Mesothelial cell of epicardium (in vitro differentiated cells): ENCODE measurements at regions not wholly inside any gene's neighbourhood (a gene's known extent, or its start where the extent isn't known, plus 50 kb on each side); places are given as distances from the start of the nearest gene placed in this dataset.

ENCODE experiments used
- DNase-seq, 2 experiments: peaks; one replicate each; pipeline ENCODE4 v3.0.0; 2021; ENCODE audit warnings: low spot score in 2 of 2; ENCODE audit not compliant: unreplicated experiment in 2 of 2
- H3K27ac Mint-ChIP-seq: 2 replicates; pipeline ENCODE4 v1.8.0; 2021; ENCODE audit warnings: mixed read lengths
- H3K27me3 Mint-ChIP-seq: 2 replicates; pipeline ENCODE4 v1.8.0; 2021; ENCODE audit warnings: low read depth, mixed read lengths
- H3K36me3 Mint-ChIP-seq: 2 replicates; pipeline ENCODE4 v1.8.0; 2021; ENCODE audit warnings: mixed read lengths
- H3K4me1 Mint-ChIP-seq: 2 replicates; pipeline ENCODE4 v1.8.0; 2021; ENCODE audit warnings: mixed read lengths
- H3K4me3 Mint-ChIP-seq: 2 replicates; pipeline ENCODE4 v1.8.0; 2021; ENCODE audit warnings: mild to moderate bottlenecking, moderate library complexity, mixed read lengths
- H3K9me3 Mint-ChIP-seq: 2 replicates; pipeline ENCODE4 v1.8.0; 2021; ENCODE audit warnings: mixed read lengths
- CTCF ChIP-seq: fragments of 200-600 bp; sonication (generic); IDR thresholded peaks from one replicate; pipeline ENCODE4 v1.5.0; 2021; ENCODE audit warnings: antibody characterized with exemption; ENCODE audit not compliant: unreplicated experiment

- Mint-ChIP-seq H3K36me3 (no peaks in the 10 kb centered on the region), H3K27ac (no peak overlapping the region), H3K4me1 (no peaks in the 10 kb centered on the region), H3K9me3 (peaks cover 17% of the 10 kb centered on the region), H3K27me3 (no peaks in the 10 kb centered on the region), H3K4me3 (no peak overlapping the region)
- DNase-seq = no peak
- no peak for TF ChIP-seq CTCF
Measured at GRCh38 chr5:144004146-144004545, 166.3 kb downstream of the YIPF5 start.

GRCh38 chr5:144004751-144005150 is 165.7 kb downstream of the YIPF5 start:
- no peak for TF ChIP-seq CTCF
- Mint-ChIP-seq H3K9me3 (peaks cover 17% of the 10 kb centered on the region), H3K27ac (no peak overlapping the region), H3K4me3 (no peak overlapping the region), H3K27me3 (no peaks in the 10 kb centered on the region), H3K36me3 (no peaks in the 10 kb centered on the region), H3K4me1 (no peaks in the 10 kb centered on the region)
- no peak for DNase-seq

- TF ChIP-seq CTCF = no peak
- Mint-ChIP-seq H3K4me1 (no peaks in the 10 kb centered on the region), H3K9me3 (peaks cover 44% of the 10 kb centered on the region), H3K27ac (no peak overlapping the region), H3K4me3 (no peak overlapping the region), H3K36me3 (no peaks in the 10 kb centered on the region), H3K27me3 (no peaks in the 10 kb centered on the region)
- no peak for DNase-seq
Measured at GRCh38 chr5:144009116-144009515, 161.3 kb downstream of the YIPF5 start.

- no peak for DNase-seq
- Mint-ChIP-seq H3K27ac (no peak overlapping the region), H3K36me3 (no peaks in the 10 kb centered on the region), H3K4me3 (no peak overlapping the region), H3K4me1 (peaks cover 4% of the 10 kb centered on the region), H3K9me3 (peaks cover 34% of the 10 kb centered on the region), H3K27me3 (no peaks in the 10 kb centered on the region)
- TF ChIP-seq CTCF = no peak
Measured at GRCh38 chr5:144011388-144011787, 159.1 kb downstream of the YIPF5 start.

- Mint-ChIP-seq H3K27me3 (no peaks in the 10 kb centered on the region), H3K36me3 (no peaks in the 10 kb centered on the region), H3K4me1 (peaks cover 11% of the 10 kb centered on the region), H3K4me3 (no peak overlapping the region), H3K9me3 (peaks cover 30% of the 10 kb centered on the region), H3K27ac (no peak overlapping the region)
- TF ChIP-seq CTCF = no peak
- no peak for DNase-seq
Measured at GRCh38 chr5:144013816-144014215, 156.6 kb downstream of the YIPF5 start.

GRCh38 chr5:144015961-144016360 is 154.5 kb downstream of the YIPF5 start:
- no peak for TF ChIP-seq CTCF
- Mint-ChIP-seq H3K27me3 (no peaks in the 10 kb centered on the region), H3K27ac (no peak overlapping the region), H3K9me3 (peaks cover 26% of the 10 kb centered on the region), H3K4me3 (no peak overlapping the region), H3K4me1 (peaks cover 11% of the 10 kb centered on the region), H3K36me3 (peaks cover 2% of the 10 kb centered on the region)
- no peak for DNase-seq
